ENCODE measurements at regions not wholly inside any gene's neighbourhood (a gene's known extent, or its start where the extent isn't known, plus 50 kb on each side); places are given as distances from the start of the nearest gene placed in this dataset.

GRCh38 chr3:5458526-5458925 lies 271.0 kb downstream of the EDEM1 start:
- TF ChIP-seq EP300 (IDR thresholded peaks at IDR 0.05) (no peak), CTCF (IDR thresholded peaks at IDR 0.05) (no peak), POLR2A (IDR thresholded peaks at IDR 0.05) (no peak), POLR2AphosphoS5 (IDR thresholded peaks at IDR 0.05) (no peak)
